HAP-1 (cell line): ENCODE measurements at regions not wholly inside any gene's neighbourhood (a gene's known extent, or its start where the extent isn't known, plus 50 kb on each side); places are given as distances from the start of the nearest gene placed in this dataset.
"Not testable (repeated sequence)": the region's sequence is repeated elsewhere in the genome, so short reads cannot be mapped to it uniquely, and the experiment has no call there.

Experiments
- DNase-seq, 2 experiments: peaks; one replicate each; pipeline ENCODE4 v3.0.0-alpha.2; 2016 to 2020; ENCODE audit warnings: low spot score in 2 of 2
- H3K27me3 ChIP-seq: fragments of 250-450 bp; sonication (Bioruptor Pico); 2 replicates; pipeline ENCODE4 v1.5.1; 2020; ENCODE audit warnings: low read depth, mild to moderate bottlenecking, moderate library complexity
- H3K36me3 ChIP-seq: fragments of 250-450 bp; sonication (Bioruptor Pico); replicated peaks from 2 replicates; pipeline ENCODE4 v1.5.1; 2020; ENCODE audit warnings: mild to moderate bottlenecking
- H3K4me1 ChIP-seq: fragments of 250-450 bp; sonication (Bioruptor Pico); 2 replicates; pipeline ENCODE4 v1.5.1; 2020; ENCODE audit warnings: mild to moderate bottlenecking
- H3K4me3 ChIP-seq: fragments of 250-450 bp; sonication (Bioruptor Pico); 2 replicates; pipeline ENCODE4 v1.5.1; 2020; ENCODE audit warnings: mild to moderate bottlenecking, moderate library complexity
- H3K9me3 ChIP-seq: fragments of 250-450 bp; sonication (Bioruptor Pico); 2 replicates; pipeline ENCODE4 v1.5.1; 2020; ENCODE audit warnings: mild to moderate bottlenecking, moderate library complexity
- in situ Hi-C: fragments of 300-500 bp; cut with MboI; formaldehyde crosslinking; loops from 3 replicates; pipeline ENCODE4 v1.14.3; 2020; ENCODE audit warnings: low sequenced_read_pairs, inconsistent platforms, mixed read lengths

GRCh38 chr5:99059685-99060084 is 130.9 kb upstream of the CHD1 start:
- Histone ChIP-seq H3K4me1 (peaks cover 7% of the 10 kb centered on the region; the same call in 1 of the 2 replicates), H3K4me3 (no peak overlapping the region), H3K9me3 (no peaks in the 10 kb centered on the region), H3K27me3 (no peaks in the 10 kb centered on the region), H3K36me3 (no peaks in the 10 kb centered on the region)
- in situ Hi-C loops = no loop called here
- DNase-seq = no peak

GRCh38 chr5:99058466-99058865 is 129.7 kb upstream of the CHD1 start:
- Histone ChIP-seq H3K4me3 (no peak overlapping the region), H3K27me3 (no peaks in the 10 kb centered on the region), H3K9me3 (no peaks in the 10 kb centered on the region), H3K4me1 (peaks cover 7% of the 10 kb centered on the region; the same call in 1 of the 2 replicates), H3K36me3 (no peaks in the 10 kb centered on the region)
- no peak for DNase-seq
- in situ Hi-C loops = no loop called here

GRCh38 chr5:99054972-99055371 is 126.2 kb upstream of the CHD1 start:
- H3K4me1 ChIP-seq = peaks cover 19% of the 10 kb centered on the region
- in situ Hi-C loops = no loop called here
- DNase-seq = peak in 1 of 2 experiments; percentile 2
- no peaks in the 10 kb centered on the region for H3K36me3 ChIP-seq
- no peaks in the 10 kb centered on the region for H3K9me3 ChIP-seq
- H3K4me3 ChIP-seq = no peak overlapping the region
- H3K27me3 ChIP-seq = no peaks in the 10 kb centered on the region

GRCh38 chr5:99045871-99046270 is 117.1 kb upstream of the CHD1 start:
- H3K9me3 ChIP-seq = no peaks in the 10 kb centered on the region
- H3K27me3 ChIP-seq = no peaks in the 10 kb centered on the region
- in situ Hi-C loops = no loop called here
- no peak for DNase-seq
- no peak overlapping the region for H3K4me3 ChIP-seq
- no peaks in the 10 kb centered on the region for H3K36me3 ChIP-seq
- peaks cover 7% of the 10 kb centered on the region for H3K4me1 ChIP-seq

GRCh38 chr5:99043257-99043656 is 114.5 kb upstream of the CHD1 start:
- H3K27me3 ChIP-seq, H3K4me1 ChIP-seq, H3K36me3 ChIP-seq, in situ Hi-C loops, H3K9me3 ChIP-seq, DNase-seq, H3K4me3 ChIP-seq: not testable (repeated sequence)

GRCh38 chr5:99037668-99038067 is 108.9 kb upstream of the CHD1 start:
- Histone ChIP-seq H3K4me3 (no peak overlapping the region), H3K9me3 (no peaks in the 10 kb centered on the region), H3K36me3 (no peaks in the 10 kb centered on the region), H3K27me3 (no peaks in the 10 kb centered on the region), H3K4me1 (peaks cover 8% of the 10 kb centered on the region)
- in situ Hi-C loops = no loop called here
- DNase-seq = no peak

GRCh38 chr5:99035942-99036341 is 107.1 kb upstream of the CHD1 start:
- H3K27me3 ChIP-seq = no peaks in the 10 kb centered on the region
- no peak for DNase-seq
- H3K4me3 ChIP-seq = no peak overlapping the region
- in situ Hi-C loops = no loop called here
- H3K36me3 ChIP-seq = no peaks in the 10 kb centered on the region
- H3K9me3 ChIP-seq = no peaks in the 10 kb centered on the region
- peaks cover 8% of the 10 kb centered on the region for H3K4me1 ChIP-seq

GRCh38 chr5:99034336-99034735 is 105.5 kb upstream of the CHD1 start:
- no peaks in the 10 kb centered on the region for H3K36me3 ChIP-seq
- H3K27me3 ChIP-seq = no peaks in the 10 kb centered on the region
- H3K4me1 ChIP-seq = peaks cover 8% of the 10 kb centered on the region
- H3K4me3 ChIP-seq = no peak overlapping the region
- in situ Hi-C loops = loop anchor here (5.0 kb wide), 1 partner anchor 127 kb away; no protein-coding TSS in a partner anchor
- no peaks in the 10 kb centered on the region for H3K9me3 ChIP-seq
- peak; percentile 33 to 56 for DNase-seq

- Histone ChIP-seq H3K27me3 (no peaks in the 10 kb centered on the region), H3K36me3 (no peaks in the 10 kb centered on the region), H3K4me3 (no peak overlapping the region), H3K4me1 (peaks cover 8% of the 10 kb centered on the region), H3K9me3 (no peaks in the 10 kb centered on the region)
- in situ Hi-C loops = loop anchor here (5.0 kb wide), 1 partner anchor 126 kb away; no protein-coding TSS in a partner anchor
- no peak for DNase-seq
Observed at GRCh38 chr5:99033014-99033900, 104.5 kb upstream of the CHD1 start.

- in situ Hi-C loops = loop anchor here (5.0 kb wide), 1 partner anchor 125 kb away; no protein-coding TSS in a partner anchor
- peak; percentile 65 to 70 for DNase-seq
- H3K4me1 ChIP-seq = peaks cover 8% of the 10 kb centered on the region
- H3K36me3 ChIP-seq = no peaks in the 10 kb centered on the region
- no peaks in the 10 kb centered on the region for H3K27me3 ChIP-seq
- no peaks in the 10 kb centered on the region for H3K9me3 ChIP-seq
- no peak overlapping the region for H3K4me3 ChIP-seq
Observed at GRCh38 chr5:99032234-99033013, 103.6 kb upstream of the CHD1 start.

GRCh38 chr5:99030906-99031440 is 102.2 kb upstream of the CHD1 start:
- Histone ChIP-seq H3K36me3 (no peaks in the 10 kb centered on the region), H3K27me3 (no peaks in the 10 kb centered on the region), H3K4me3 (no peak overlapping the region), H3K9me3 (no peaks in the 10 kb centered on the region), H3K4me1 (peaks cover 8% of the 10 kb centered on the region)
- in situ Hi-C loops = loop anchor here (5.0 kb wide), 1 partner anchor 124 kb away; no protein-coding TSS in a partner anchor
- no peak for DNase-seq

GRCh38 chr5:99029172-99029571 is 100.4 kb upstream of the CHD1 start:
- Histone ChIP-seq H3K9me3 (no peaks in the 10 kb centered on the region), H3K27me3 (no peaks in the 10 kb centered on the region), H3K4me3 (no peak overlapping the region), H3K36me3 (no peaks in the 10 kb centered on the region), H3K4me1 (peaks cover 7% of the 10 kb centered on the region)
- in situ Hi-C loops = no loop called here
- no peak for DNase-seq

- H3K9me3 ChIP-seq, in situ Hi-C loops, DNase-seq: not testable (repeated sequence)
Observed at GRCh38 chr5:99028170-99028569, 99.4 kb upstream of the CHD1 start.

More at GRCh38 chr5:99028170-99028569, 99.4 kb upstream of the CHD1 start:
- H3K27me3 ChIP-seq, H3K36me3 ChIP-seq, H3K4me1 ChIP-seq, H3K4me3 ChIP-seq: not testable (repeated sequence)
